GM12874 (cell line): ENCODE measurements at regions not wholly inside any gene's neighbourhood (a gene's known extent, or its start where the extent isn't known, plus 50 kb on each side); places are given as distances from the start of the nearest gene placed in this dataset.

Experiments used
- TF ChIP-seq, protein P1 (sequence below): IDR thresholded peaks from 2 replicates; pipeline ENCODE4 v1.5.1; 2011; ENCODE audit warnings: low read depth, mild to moderate bottlenecking, control low read depth, low read length, moderate library complexity; ENCODE audit not compliant: insufficient read depth

GRCh38 chr3:84783281-84783680, 175.5 kb upstream of the CADM2 start:
- TF ChIP-seq, protein P1, sequence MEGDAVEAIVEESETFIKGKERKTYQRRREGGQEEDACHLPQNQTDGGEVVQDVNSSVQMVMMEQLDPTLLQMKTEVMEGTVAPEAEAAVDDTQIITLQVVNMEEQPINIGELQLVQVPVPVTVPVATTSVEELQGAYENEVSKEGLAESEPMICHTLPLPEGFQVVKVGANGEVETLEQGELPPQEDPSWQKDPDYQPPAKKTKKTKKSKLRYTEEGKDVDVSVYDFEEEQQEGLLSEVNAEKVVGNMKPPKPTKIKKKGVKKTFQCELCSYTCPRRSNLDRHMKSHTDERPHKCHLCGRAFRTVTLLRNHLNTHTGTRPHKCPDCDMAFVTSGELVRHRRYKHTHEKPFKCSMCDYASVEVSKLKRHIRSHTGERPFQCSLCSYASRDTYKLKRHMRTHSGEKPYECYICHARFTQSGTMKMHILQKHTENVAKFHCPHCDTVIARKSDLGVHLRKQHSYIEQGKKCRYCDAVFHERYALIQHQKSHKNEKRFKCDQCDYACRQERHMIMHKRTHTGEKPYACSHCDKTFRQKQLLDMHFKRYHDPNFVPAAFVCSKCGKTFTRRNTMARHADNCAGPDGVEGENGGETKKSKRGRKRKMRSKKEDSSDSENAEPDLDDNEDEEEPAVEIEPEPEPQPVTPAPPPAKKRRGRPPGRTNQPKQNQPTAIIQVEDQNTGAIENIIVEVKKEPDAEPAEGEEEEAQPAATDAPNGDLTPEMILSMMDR: no peak

DNA sequence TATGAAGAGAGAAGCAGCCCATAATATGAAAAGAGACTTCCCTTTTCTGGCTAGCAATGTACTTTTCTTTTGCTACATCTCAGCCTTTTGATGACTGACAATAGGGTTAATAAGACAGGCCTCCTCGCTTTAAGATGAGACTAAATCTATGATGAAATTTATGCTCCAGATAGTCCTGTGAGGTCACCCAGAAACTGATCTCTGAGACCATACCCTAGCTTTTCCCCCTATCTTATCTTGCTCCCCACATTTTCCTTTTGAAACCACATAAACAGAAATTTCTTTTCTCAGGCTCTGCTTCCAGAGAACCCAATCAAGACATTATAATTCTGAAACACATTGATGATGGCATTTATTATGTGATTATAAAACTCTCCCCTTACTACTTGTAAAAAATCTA, 168.8 kb upstream of the CADM2 start:
- TF ChIP-seq, protein P1: no peak

DNA sequence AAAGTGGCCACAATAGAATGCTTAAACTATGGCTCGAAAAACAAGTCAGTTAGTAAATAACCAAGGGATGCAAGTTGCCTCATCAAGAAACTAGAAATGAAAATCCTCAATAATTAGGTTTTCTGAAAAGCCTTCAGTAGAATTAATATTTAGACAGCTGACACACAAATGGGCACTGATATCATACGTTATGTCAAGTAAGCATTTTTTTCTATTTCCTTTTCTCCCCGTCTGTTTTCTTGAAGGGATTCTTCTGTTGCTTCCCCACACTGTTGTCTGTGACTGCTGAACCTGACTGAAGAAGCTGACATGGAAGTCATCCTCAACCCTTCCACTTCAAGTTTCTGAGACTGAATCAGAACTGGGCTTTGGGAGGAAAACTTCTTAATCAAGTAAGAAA, 151.8 kb upstream of the CADM2 start:
- TF ChIP-seq, protein P1: no peak

- TF ChIP-seq, protein P1: no peak
Observed at GRCh38 chr3:84820126-84820525, 138.7 kb upstream of the CADM2 start.

DNA sequence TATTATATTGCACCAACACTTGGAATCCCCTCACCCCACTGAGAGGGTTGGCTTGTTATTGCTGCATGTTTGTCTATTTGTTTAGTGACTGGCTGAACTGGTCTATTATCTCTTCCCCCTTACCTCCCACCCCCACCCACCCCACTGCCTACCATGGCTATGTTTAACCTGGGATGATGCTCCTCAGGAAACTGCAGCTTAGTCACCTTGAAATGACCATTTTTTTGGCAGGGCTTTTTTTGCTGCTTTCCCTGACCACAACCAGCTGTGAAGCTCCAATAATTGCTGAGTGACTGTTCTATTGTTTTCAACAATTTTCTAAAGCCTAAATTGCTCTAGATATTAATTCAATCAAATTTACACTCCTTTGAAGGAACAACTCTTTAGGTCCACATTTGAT, 137.9 kb upstream of the CADM2 start:
- TF ChIP-seq, protein P1: no peak

GRCh38 chr3:84825817-84826216, 133.0 kb upstream of the CADM2 start:
- TF ChIP-seq, protein P1: no peak

- TF ChIP-seq, protein P1: no peak
Observed at GRCh38 chr3:84830476-84830875, 128.3 kb upstream of the CADM2 start.

DNA sequence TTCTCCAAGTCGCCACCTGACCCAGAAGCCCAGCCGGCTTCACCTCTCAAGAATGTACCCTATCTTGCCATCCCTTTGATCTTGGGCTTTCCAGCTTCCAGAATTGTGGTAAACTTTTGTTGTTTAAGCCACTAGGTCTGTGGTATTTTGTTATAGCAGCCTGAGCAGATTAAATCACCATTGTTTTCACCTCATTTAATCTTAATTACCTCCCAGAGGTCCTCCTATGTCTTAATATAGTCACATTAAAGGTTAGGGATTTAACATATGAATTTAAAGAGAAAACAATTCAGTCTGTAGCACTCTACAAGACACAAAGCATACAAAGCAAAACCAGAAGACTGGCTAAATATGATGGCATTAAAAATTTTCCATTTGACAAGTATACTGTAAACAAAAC, 123.4 kb upstream of the CADM2 start:
- TF ChIP-seq, protein P1: no peak
